Aorta (tissue), 5 donors: ENCODE measurements at regions not wholly inside any gene's neighbourhood (a gene's known extent, or its start where the extent isn't known, plus 50 kb on each side); places are given as distances from the start of the nearest gene placed in this dataset.

Experiments used
- ATAC-seq: fragments of 200-7000 bp; cut with Tn5 transposase; one replicate; pipeline ENCODE4 v1.9.1; 2022; ENCODE audit warnings: moderate library complexity; ENCODE audit not compliant: low FRiP score
- DNase-seq, 2 donors: peaks; one replicate each; pipeline ENCODE4 v3.0.0-alpha.2; 2020
- H3K27ac ChIP-seq, 2 donors: one replicate each; pipeline ENCODE4 v1.5.1; 2013; ENCODE audit warnings: low read length in 2 of 2, mild to moderate bottlenecking in 2 of 2, moderate library complexity in 2 of 2, control low read depth in 1 of 2, inconsistent platforms in 1 of 2, low read depth in 1 of 2
- H3K27me3 ChIP-seq, 2 donors: one replicate each; pipeline ENCODE4 v1.6.1; 2013; ENCODE audit warnings: control low read depth in 1 of 2, low read length in 1 of 2, mild to moderate bottlenecking in 1 of 2, moderate library complexity in 1 of 2; ENCODE audit not compliant: insufficient read depth in 2 of 2, control insufficient read depth in 1 of 2
- H3K36me3 ChIP-seq, 2 donors: one replicate each; pipeline ENCODE4 v1.6.1; 2013; ENCODE audit warnings: control low read depth in 1 of 2, low read length in 1 of 2, mild to moderate bottlenecking in 1 of 2; ENCODE audit not compliant: insufficient read depth in 2 of 2, control insufficient read depth in 1 of 2
- H3K4me1 ChIP-seq, 2 donors: one replicate each; pipeline ENCODE4 v1.6.1; 2013; ENCODE audit warnings: low read length in 2 of 2, control low read depth in 1 of 2, mild to moderate bottlenecking in 1 of 2, moderate library complexity in 1 of 2; ENCODE audit not compliant: insufficient read depth in 2 of 2, control insufficient read depth in 1 of 2
- H3K4me3 ChIP-seq, 2 donors: one replicate each; pipeline ENCODE4 v1.5.1; 2013; ENCODE audit warnings: low read length in 2 of 2, control low read depth in 1 of 2, mild to moderate bottlenecking in 1 of 2
- H3K9me3 ChIP-seq: one replicate; pipeline ENCODE4 v1.6.1; 2013; ENCODE audit warnings: mild to moderate bottlenecking, low read length; ENCODE audit not compliant: control insufficient read depth
- WGBS, 2 donors: extraction: QIAGEN DNeasy Blood & Tissue Kit; methylation state at CpG; one replicate each; pipeline ENCODE4 v1.1.7; 2013; 5-methylcytosine and 5-hydroxymethylcytosine counted together
- intact Hi-C, 2 donors: fragments of 100-400 bp; cut with DNase I; formaldehyde crosslinking; loops; one replicate each; pipeline versions ENCODE4 v1.14.2 to v1.15.0; 2022
- donor health status: healthy with polysubstance abuse.
- donor health status: Bipolar disorder and iron deficiency.
- donor health status: DM: no; HTN: no; CAD: no.
- donor health status: DM: no; HTN: no; CAD: no.
- donor health status: DM: yes; HTN: yes; CAD: no.

GRCh38 chr6:15090145-15090579, 155.7 kb upstream of the JARID2 start:
- intact Hi-C loops, result no loop called here
- Histone ChIP-seq H3K4me1 (no peaks in the 10 kb centered on the region), H3K27me3 (no peaks in the 10 kb centered on the region), H3K27ac (no peak overlapping the region), H3K9me3 (no peaks in the 10 kb centered on the region), H3K36me3 (no peaks in the 10 kb centered on the region), H3K4me3 (no peak overlapping the region)
- DNase-seq (no peak), ATAC-seq (no peak)
- WGBS, 2 donors, result 54 to 56% methylated on average over 7 of the region's 7 CpGs

GRCh38 chr6:15090745-15091384, 155.0 kb upstream of the JARID2 start:
- WGBS, 2 donors, result 81 to 83% methylated on average over 9 of the region's 9 CpGs
- intact Hi-C loops, result no loop called here
- ATAC-seq (no peak), DNase-seq (no peak)
- H3K27ac ChIP-seq, result no peak overlapping the region
- H3K36me3 ChIP-seq, result no peaks in the 10 kb centered on the region
- no peaks in the 10 kb centered on the region for H3K27me3 ChIP-seq
- no peaks in the 10 kb centered on the region for H3K9me3 ChIP-seq
- H3K4me1 ChIP-seq, result no peaks in the 10 kb centered on the region
- H3K4me3 ChIP-seq, result no peak overlapping the region

- ATAC-seq (no peak), DNase-seq (no peak)
- intact Hi-C loops, result no loop called here
- 88 to 90% methylated on average over 17 of the region's 17 CpGs for WGBS, 2 donors
- Histone ChIP-seq H3K4me3 (no peak overlapping the region), H3K27me3 (no peaks in the 10 kb centered on the region), H3K27ac (no peak overlapping the region), H3K9me3 (no peaks in the 10 kb centered on the region), H3K4me1 (no peaks in the 10 kb centered on the region), H3K36me3 (no peaks in the 10 kb centered on the region)
Measured at GRCh38 chr6:15096894-15097837, 148.7 kb upstream of the JARID2 start.

GRCh38 chr6:15101130-15101529, 144.7 kb upstream of the JARID2 start:
- Histone ChIP-seq H3K27ac (no peak overlapping the region), H3K4me1 (no peaks in the 10 kb centered on the region), H3K4me3 (no peak overlapping the region), H3K27me3 (no peaks in the 10 kb centered on the region), H3K9me3 (peaks cover 1% of the 10 kb centered on the region), H3K36me3 (no peaks in the 10 kb centered on the region)
- 93 to 94% methylated on average over 7 of the region's 7 CpGs for WGBS, 2 donors
- intact Hi-C loops, result no loop called here
- ATAC-seq (no peak), DNase-seq (no peak)

- Histone ChIP-seq H3K36me3 (no peaks in the 10 kb centered on the region), H3K4me3 (no peak overlapping the region), H3K4me1 (no peaks in the 10 kb centered on the region), H3K9me3 (peaks cover 4% of the 10 kb centered on the region), H3K27ac (no peak overlapping the region), H3K27me3 (no peaks in the 10 kb centered on the region)
- ATAC-seq (no peak), DNase-seq (no peak)
- 94 to 95% methylated on average over 5 of the region's 5 CpGs for WGBS, 2 donors
- intact Hi-C loops, result no loop called here
Measured at GRCh38 chr6:15102241-15102640, 143.6 kb upstream of the JARID2 start.

- 80 to 81% methylated on average over 12 of the region's 12 CpGs for WGBS, 2 donors
- H3K36me3 ChIP-seq, result no peaks in the 10 kb centered on the region
- H3K27ac ChIP-seq, result no peak overlapping the region
- no peak for ATAC-seq
- intact Hi-C loops, result no loop called here
- no peaks in the 10 kb centered on the region for H3K27me3 ChIP-seq
- H3K9me3 ChIP-seq, result peaks cover 4% of the 10 kb centered on the region
- no peak for DNase-seq
- no peak overlapping the region for H3K4me3 ChIP-seq
- no peaks in the 10 kb centered on the region for H3K4me1 ChIP-seq
Measured at GRCh38 chr6:15106958-15107643, 138.8 kb upstream of the JARID2 start.

- no peak for ATAC-seq
- H3K4me3 ChIP-seq, result no peak overlapping the region
- H3K27me3 ChIP-seq, result no peaks in the 10 kb centered on the region
- 89 to 91% methylated on average over 9 of the region's 9 CpGs for WGBS, 2 donors
- no peak for DNase-seq
- no peaks in the 10 kb centered on the region for H3K4me1 ChIP-seq
- intact Hi-C loops, result no loop called here
- no peak overlapping the region for H3K27ac ChIP-seq
- H3K36me3 ChIP-seq, result no peaks in the 10 kb centered on the region
- H3K9me3 ChIP-seq, result peaks cover 4% of the 10 kb centered on the region
Measured at GRCh38 chr6:15107644-15108382, 138.1 kb upstream of the JARID2 start.

GRCh38 chr6:15108383-15108715, 137.5 kb upstream of the JARID2 start:
- Histone ChIP-seq H3K9me3 (peaks cover 4% of the 10 kb centered on the region), H3K27ac (no peak overlapping the region), H3K4me1 (no peaks in the 10 kb centered on the region), H3K36me3 (no peaks in the 10 kb centered on the region), H3K4me3 (no peak overlapping the region), H3K27me3 (no peaks in the 10 kb centered on the region)
- no peak for DNase-seq
- no peak for ATAC-seq
- intact Hi-C loops, result no loop called here
- 93% methylated on average over 2 of the region's 2 CpGs for WGBS, 2 donors
